Osteocyte (in vitro differentiated cells): ENCODE measurements at regions not wholly inside any gene's neighbourhood (a gene's known extent, or its start where the extent isn't known, plus 50 kb on each side); places are given as distances from the start of the nearest gene placed in this dataset.

Experiments used
- DNase-seq: peaks from one replicate; pipeline ENCODE4 v3.0.0; 2021; ENCODE audit warnings: mixed read lengths; ENCODE audit not compliant: unreplicated experiment; ENCODE audit errors: extremely low spot score
- H3K27ac Mint-ChIP-seq: one replicate; pipeline ENCODE4 v1.8.0; 2021; ENCODE audit warnings: mild to moderate bottlenecking, mixed read lengths; ENCODE audit not compliant: unreplicated experiment
- H3K27me3 Mint-ChIP-seq: one replicate; pipeline ENCODE4 v1.8.0; 2021; ENCODE audit warnings: mixed read lengths; ENCODE audit not compliant: unreplicated experiment
- H3K36me3 Mint-ChIP-seq: one replicate; pipeline ENCODE4 v1.8.0; 2021; ENCODE audit warnings: mixed read lengths; ENCODE audit not compliant: unreplicated experiment
- H3K4me1 Mint-ChIP-seq: one replicate; pipeline ENCODE4 v1.8.0; 2021; ENCODE audit warnings: mixed read lengths; ENCODE audit not compliant: unreplicated experiment
- H3K4me3 Mint-ChIP-seq: one replicate; pipeline ENCODE4 v1.8.0; 2021; ENCODE audit warnings: mild to moderate bottlenecking, moderate library complexity, mixed read lengths; ENCODE audit not compliant: unreplicated experiment
- H3K9me3 Mint-ChIP-seq: one replicate; pipeline ENCODE4 v1.8.0; 2021; ENCODE audit warnings: mixed read lengths; ENCODE audit not compliant: unreplicated experiment
- TF ChIP-seq, protein P1 (sequence below): fragments of 200-600 bp; sonication (generic); IDR thresholded peaks from 2 replicates; pipeline ENCODE4 v1.5.0; 2021; ENCODE audit warnings: antibody characterized with exemption, mild to moderate bottlenecking, moderate library complexity

DNA sequence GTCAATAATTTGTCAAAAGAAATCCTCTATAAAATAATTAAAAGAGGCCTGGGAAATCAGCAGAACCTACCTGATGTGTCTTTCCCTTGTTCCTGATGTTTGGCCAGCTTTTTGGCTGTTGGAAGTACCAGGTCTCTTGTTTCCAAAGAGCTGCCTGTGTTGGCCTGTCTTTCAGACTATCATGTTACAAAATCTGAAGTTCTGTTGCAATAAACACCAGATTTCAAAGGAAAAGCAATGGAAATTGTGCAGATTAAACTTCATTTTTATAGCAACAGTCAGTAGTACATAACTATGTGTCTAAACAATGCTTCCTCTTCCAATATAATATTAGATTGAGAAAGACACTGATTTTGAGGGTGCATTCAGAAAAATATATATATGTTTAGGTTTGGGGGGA is 647.2 kb upstream of the CXADR start:
- H3K27me3 Mint-ChIP-seq, result no peaks in the 10 kb centered on the region
- TF ChIP-seq, protein P1, sequence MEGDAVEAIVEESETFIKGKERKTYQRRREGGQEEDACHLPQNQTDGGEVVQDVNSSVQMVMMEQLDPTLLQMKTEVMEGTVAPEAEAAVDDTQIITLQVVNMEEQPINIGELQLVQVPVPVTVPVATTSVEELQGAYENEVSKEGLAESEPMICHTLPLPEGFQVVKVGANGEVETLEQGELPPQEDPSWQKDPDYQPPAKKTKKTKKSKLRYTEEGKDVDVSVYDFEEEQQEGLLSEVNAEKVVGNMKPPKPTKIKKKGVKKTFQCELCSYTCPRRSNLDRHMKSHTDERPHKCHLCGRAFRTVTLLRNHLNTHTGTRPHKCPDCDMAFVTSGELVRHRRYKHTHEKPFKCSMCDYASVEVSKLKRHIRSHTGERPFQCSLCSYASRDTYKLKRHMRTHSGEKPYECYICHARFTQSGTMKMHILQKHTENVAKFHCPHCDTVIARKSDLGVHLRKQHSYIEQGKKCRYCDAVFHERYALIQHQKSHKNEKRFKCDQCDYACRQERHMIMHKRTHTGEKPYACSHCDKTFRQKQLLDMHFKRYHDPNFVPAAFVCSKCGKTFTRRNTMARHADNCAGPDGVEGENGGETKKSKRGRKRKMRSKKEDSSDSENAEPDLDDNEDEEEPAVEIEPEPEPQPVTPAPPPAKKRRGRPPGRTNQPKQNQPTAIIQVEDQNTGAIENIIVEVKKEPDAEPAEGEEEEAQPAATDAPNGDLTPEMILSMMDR, result no peak
- H3K9me3 Mint-ChIP-seq, result peaks cover 10% of the 10 kb centered on the region
- no peaks in the 10 kb centered on the region for H3K36me3 Mint-ChIP-seq
- H3K4me3 Mint-ChIP-seq, result no peak overlapping the region
- no peak overlapping the region for H3K27ac Mint-ChIP-seq
- no peaks in the 10 kb centered on the region for H3K4me1 Mint-ChIP-seq
- DNase-seq, result no peak

DNA sequence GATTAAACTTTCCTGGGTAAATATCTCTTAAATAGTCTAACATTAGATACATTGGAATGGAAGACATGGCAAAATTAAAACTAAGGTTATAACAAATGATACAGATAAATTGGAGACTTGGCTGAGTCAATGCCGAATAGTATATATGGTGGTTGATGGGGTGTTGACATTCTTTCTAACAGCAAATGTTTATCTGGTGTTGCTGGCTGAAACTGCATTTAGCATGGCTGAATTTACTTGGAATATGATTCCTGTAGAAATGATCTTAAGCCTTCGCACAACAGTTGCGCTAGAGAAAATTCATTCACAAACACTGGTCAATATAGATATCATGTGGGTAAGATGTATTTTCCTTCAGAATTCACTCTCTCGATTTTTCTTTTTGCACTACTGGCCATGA is 646.0 kb upstream of the CXADR start:
- Mint-ChIP-seq H3K36me3 (no peaks in the 10 kb centered on the region), H3K27me3 (no peaks in the 10 kb centered on the region), H3K4me1 (no peaks in the 10 kb centered on the region), H3K27ac (no peak overlapping the region), H3K4me3 (no peak overlapping the region), H3K9me3 (peaks cover 9% of the 10 kb centered on the region)
- no peak for DNase-seq
- TF ChIP-seq, protein P1, result no peak

DNA sequence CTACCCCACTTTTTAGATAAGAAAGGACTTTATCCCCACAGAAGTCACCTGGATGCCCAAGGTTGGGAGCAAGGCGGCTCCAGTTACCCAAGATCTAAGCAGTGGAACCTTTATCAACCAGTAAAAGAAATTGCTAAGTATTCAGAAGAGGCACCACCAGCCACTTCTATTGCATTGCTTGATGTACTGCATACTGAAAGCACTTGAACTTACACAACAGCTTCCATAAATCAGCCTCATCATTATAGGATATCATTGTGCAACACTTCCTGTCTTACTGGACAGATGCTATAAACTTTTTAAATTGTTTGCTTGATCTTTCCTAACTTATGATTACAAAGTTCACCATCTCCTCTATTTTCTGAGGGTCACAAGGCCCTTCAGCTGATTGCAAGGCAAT is 642.7 kb upstream of the CXADR start:
- Mint-ChIP-seq H3K4me3 (no peak overlapping the region), H3K36me3 (no peaks in the 10 kb centered on the region), H3K27ac (no peak overlapping the region), H3K4me1 (no peaks in the 10 kb centered on the region), H3K27me3 (no peaks in the 10 kb centered on the region), H3K9me3 (peaks cover 9% of the 10 kb centered on the region)
- DNase-seq, result no peak
- TF ChIP-seq, protein P1, result no peak

DNA sequence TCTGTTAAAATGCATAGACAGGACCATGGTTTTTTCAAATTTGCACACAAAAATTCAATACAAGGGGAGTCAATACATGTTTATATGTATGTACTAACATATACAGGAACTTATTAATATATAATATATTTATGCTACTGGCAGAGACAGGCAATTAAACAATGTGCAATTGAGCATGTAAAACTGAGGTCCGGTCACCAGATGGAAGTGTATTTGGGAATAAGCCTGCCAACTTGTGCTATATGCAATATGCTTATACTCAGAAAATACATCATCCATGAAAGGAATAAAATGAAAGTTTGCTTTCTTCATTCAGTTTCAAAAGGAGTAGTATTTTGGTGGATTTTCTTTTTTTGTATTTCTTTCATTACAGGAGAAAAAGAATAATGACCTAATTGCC is 640.2 kb upstream of the CXADR start:
- no peak for DNase-seq
- Mint-ChIP-seq H3K27me3 (no peaks in the 10 kb centered on the region), H3K4me3 (no peak overlapping the region), H3K9me3 (peaks cover 14% of the 10 kb centered on the region), H3K4me1 (no peaks in the 10 kb centered on the region), H3K36me3 (peaks cover under 1% of the 10 kb centered on the region), H3K27ac (no peak overlapping the region)
- TF ChIP-seq, protein P1, result no peak

DNA sequence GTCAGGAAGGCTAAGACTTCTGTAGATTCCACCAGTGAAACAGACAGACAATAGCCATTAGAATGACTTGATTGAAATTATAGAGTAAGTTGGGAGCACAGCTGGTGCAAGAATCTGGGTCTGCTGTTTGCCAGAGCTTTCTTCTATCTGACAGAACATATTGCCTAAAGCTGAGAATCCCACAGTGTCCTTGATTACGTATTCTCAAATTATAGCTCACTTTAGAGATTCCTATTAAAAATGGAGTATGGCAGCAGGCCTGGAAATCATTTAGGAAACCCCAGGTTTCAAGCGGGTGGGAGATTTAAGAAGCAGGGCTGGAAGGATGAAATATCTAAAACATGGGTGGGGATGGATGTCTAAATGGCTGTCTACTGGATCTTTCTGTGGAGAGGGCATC is 639.7 kb upstream of the CXADR start:
- H3K9me3 Mint-ChIP-seq, result peaks cover 19% of the 10 kb centered on the region
- H3K27me3 Mint-ChIP-seq, result no peaks in the 10 kb centered on the region
- H3K36me3 Mint-ChIP-seq, result peaks cover 2% of the 10 kb centered on the region
- no peaks in the 10 kb centered on the region for H3K4me1 Mint-ChIP-seq
- no peak for DNase-seq
- no peak overlapping the region for H3K27ac Mint-ChIP-seq
- no peak overlapping the region for H3K4me3 Mint-ChIP-seq
- TF ChIP-seq, protein P1, result no peak
